ENCODE measurements at regions not wholly inside any gene's neighbourhood (a gene's known extent, or its start where the extent isn't known, plus 50 kb on each side); places are given as distances from the start of the nearest gene placed in this dataset.

- no peak overlapping the region for H2AK5ac ChIP-seq (ENCODE audit: low read length, severe bottlenecking)
- H3K23ac ChIP-seq (ENCODE audit: low read length in 2 of 2) = no peak overlapping the region
- DNase-seq = no peak
- H3K4ac ChIP-seq (ENCODE audit: low read depth in 1 of 2, low read length in 2 of 2) = no peak overlapping the region
- no peaks in the 10 kb centered on the region for H3K27me3 ChIP-seq (ENCODE audit: control insufficient read depth in 1 of 2, insufficient read depth in 1 of 2, low read length in 2 of 2)
- no peak overlapping the region for H3K4me2 ChIP-seq (ENCODE audit: low read length, poor library complexity, severe bottlenecking)
- no peak overlapping the region for H3K27ac ChIP-seq (ENCODE audit: low read length, poor library complexity, severe bottlenecking)
- H3K4me3 ChIP-seq (ENCODE audit: insufficient read depth in 1 of 2, low read depth in 1 of 2, low read length in 2 of 2) = no peak overlapping the region
- no peaks in the 10 kb centered on the region for H3K4me1 ChIP-seq (ENCODE audit: control insufficient read depth, insufficient read depth, low read depth, low read length)
- no peaks in the 10 kb centered on the region for H3K79me1 ChIP-seq (replicated peaks; ENCODE audit: low read length, poor library complexity, severe bottlenecking)
- H2BK120ac ChIP-seq (ENCODE audit: low read depth, low read length) = no peak overlapping the region
- no peak overlapping the region for H2BK15ac ChIP-seq (ENCODE audit: low read depth, poor library complexity, severe bottlenecking)
- no peak overlapping the region for H4K91ac ChIP-seq (ENCODE audit: low read length)
- WGBS = no CpG with 5 or more reads among the region's 1 CpG
- H2AFZ ChIP-seq (ENCODE audit: low read depth, low read length) = no peak overlapping the region
- no peak overlapping the region for H3K14ac ChIP-seq (ENCODE audit: low read length in 2 of 2)
- no peak overlapping the region for H2BK5ac ChIP-seq (ENCODE audit: low read depth, low read length, poor library complexity, severe bottlenecking)
- H2BK12ac ChIP-seq (ENCODE audit: low read length in 2 of 2) = no peak overlapping the region
- H4K8ac ChIP-seq (ENCODE audit: low read length) = no peak overlapping the region
- H3K36me3 ChIP-seq (ENCODE audit: control insufficient read depth in 1 of 2, insufficient read depth in 2 of 2, low read depth in 1 of 2, low read length in 2 of 2) = no peaks in the 10 kb centered on the region
- H3K9me3 ChIP-seq (ENCODE audit: control insufficient read depth, low read length) = no peaks in the 10 kb centered on the region
- H3K9ac ChIP-seq (ENCODE audit: low read length) = no peak overlapping the region
- no peak overlapping the region for H3K18ac ChIP-seq (ENCODE audit: low read depth in 1 of 2, low read length in 2 of 2)
Observed at GRCh38 chr4:117545039-117545438, 459.7 kb upstream of the TRAM1L1 start.

- 14% methylated on average over 5 of the region's 5 CpGs for WGBS
- no peak overlapping the region for H3K4ac ChIP-seq (ENCODE audit: low read depth in 1 of 2, low read length in 2 of 2)
- no peak overlapping the region for H3K9ac ChIP-seq (ENCODE audit: low read length)
- H3K23ac ChIP-seq (ENCODE audit: low read length in 2 of 2) = no peak overlapping the region
- H3K36me3 ChIP-seq (ENCODE audit: control insufficient read depth in 1 of 2, insufficient read depth in 2 of 2, low read depth in 1 of 2, low read length in 2 of 2) = no peaks in the 10 kb centered on the region
- no peaks in the 10 kb centered on the region for H3K9me3 ChIP-seq (ENCODE audit: control insufficient read depth, low read length)
- no peak overlapping the region for H3K18ac ChIP-seq (ENCODE audit: low read depth in 1 of 2, low read length in 2 of 2)
- H4K8ac ChIP-seq (ENCODE audit: low read length) = no peak overlapping the region
- peak; percentile 33 for DNase-seq
- no peak overlapping the region for H2BK12ac ChIP-seq (ENCODE audit: low read length in 2 of 2)
- no peak overlapping the region for H4K91ac ChIP-seq (ENCODE audit: low read length)
- H2AFZ ChIP-seq (ENCODE audit: low read depth, low read length) = no peak overlapping the region
- H2BK5ac ChIP-seq (ENCODE audit: low read depth, low read length, poor library complexity, severe bottlenecking) = no peak overlapping the region
- no peak overlapping the region for H3K4me2 ChIP-seq (ENCODE audit: low read length, poor library complexity, severe bottlenecking)
- no peak overlapping the region for H3K14ac ChIP-seq (ENCODE audit: low read length in 2 of 2)
- H3K4me1 ChIP-seq (ENCODE audit: control insufficient read depth, insufficient read depth, low read depth, low read length) = no peaks in the 10 kb centered on the region
- no peaks in the 10 kb centered on the region for H3K79me1 ChIP-seq (replicated peaks; ENCODE audit: low read length, poor library complexity, severe bottlenecking)
- H3K4me3 ChIP-seq (ENCODE audit: insufficient read depth in 1 of 2, low read depth in 1 of 2, low read length in 2 of 2) = no peak overlapping the region
- no peak overlapping the region for H2BK120ac ChIP-seq (ENCODE audit: low read depth, low read length)
- H3K27ac ChIP-seq (ENCODE audit: low read length, poor library complexity, severe bottlenecking) = no peak overlapping the region
- no peaks in the 10 kb centered on the region for H3K27me3 ChIP-seq (ENCODE audit: control insufficient read depth in 1 of 2, insufficient read depth in 1 of 2, low read length in 2 of 2)
- H2BK15ac ChIP-seq (ENCODE audit: low read depth, poor library complexity, severe bottlenecking) = no peak overlapping the region
- no peak overlapping the region for H2AK5ac ChIP-seq (ENCODE audit: low read length, severe bottlenecking)
Observed at GRCh38 chr4:117549524-117549923, 464.1 kb upstream of the TRAM1L1 start.

GRCh38 chr4:117550085-117550484 is 464.7 kb upstream of the TRAM1L1 start:
- no peak overlapping the region for H2BK15ac ChIP-seq (ENCODE audit: low read depth, poor library complexity, severe bottlenecking)
- no peak overlapping the region for H3K18ac ChIP-seq (ENCODE audit: low read depth in 1 of 2, low read length in 2 of 2)
- no peak for DNase-seq
- H2BK120ac ChIP-seq (ENCODE audit: low read depth, low read length) = no peak overlapping the region
- H3K23ac ChIP-seq (ENCODE audit: low read length in 2 of 2) = no peak overlapping the region
- no peaks in the 10 kb centered on the region for H3K36me3 ChIP-seq (ENCODE audit: control insufficient read depth in 1 of 2, insufficient read depth in 2 of 2, low read depth in 1 of 2, low read length in 2 of 2)
- H3K27ac ChIP-seq (ENCODE audit: low read length, poor library complexity, severe bottlenecking) = no peak overlapping the region
- H3K4me2 ChIP-seq (ENCODE audit: low read length, poor library complexity, severe bottlenecking) = no peak overlapping the region
- H4K91ac ChIP-seq (ENCODE audit: low read length) = no peak overlapping the region
- no peak overlapping the region for H2AK5ac ChIP-seq (ENCODE audit: low read length, severe bottlenecking)
- H2AFZ ChIP-seq (ENCODE audit: low read depth, low read length) = no peak overlapping the region
- H3K4ac ChIP-seq (ENCODE audit: low read depth in 1 of 2, low read length in 2 of 2) = no peak overlapping the region
- no peak overlapping the region for H3K4me3 ChIP-seq (ENCODE audit: insufficient read depth in 1 of 2, low read depth in 1 of 2, low read length in 2 of 2)
- H3K27me3 ChIP-seq (ENCODE audit: control insufficient read depth in 1 of 2, insufficient read depth in 1 of 2, low read length in 2 of 2) = no peaks in the 10 kb centered on the region
- no peak overlapping the region for H4K8ac ChIP-seq (ENCODE audit: low read length)
- H3K79me1 ChIP-seq (replicated peaks; ENCODE audit: low read length, poor library complexity, severe bottlenecking) = no peaks in the 10 kb centered on the region
- H3K14ac ChIP-seq (ENCODE audit: low read length in 2 of 2) = no peak overlapping the region
- H3K4me1 ChIP-seq (ENCODE audit: control insufficient read depth, insufficient read depth, low read depth, low read length) = no peaks in the 10 kb centered on the region
- H2BK5ac ChIP-seq (ENCODE audit: low read depth, low read length, poor library complexity, severe bottlenecking) = no peak overlapping the region
- no peak overlapping the region for H2BK12ac ChIP-seq (ENCODE audit: low read length in 2 of 2)
- H3K9ac ChIP-seq (ENCODE audit: low read length) = no peak overlapping the region
- 86% methylated on average over 2 of the region's 2 CpGs for WGBS
- no peaks in the 10 kb centered on the region for H3K9me3 ChIP-seq (ENCODE audit: control insufficient read depth, low read length)

GRCh38 chr4:117560329-117560728 is 474.0 kb upstream of the NDST3 start:
- H3K9ac ChIP-seq (ENCODE audit: low read length) = no peak overlapping the region
- H2AFZ ChIP-seq (ENCODE audit: low read depth, low read length) = no peak overlapping the region
- H3K4ac ChIP-seq (ENCODE audit: low read depth in 1 of 2, low read length in 2 of 2) = no peak overlapping the region
- no peaks in the 10 kb centered on the region for H3K4me1 ChIP-seq (ENCODE audit: control insufficient read depth, insufficient read depth, low read depth, low read length)
- H3K23ac ChIP-seq (ENCODE audit: low read length in 2 of 2) = no peak overlapping the region
- no peak overlapping the region for H3K18ac ChIP-seq (ENCODE audit: low read depth in 1 of 2, low read length in 2 of 2)
- no peak overlapping the region for H3K4me2 ChIP-seq (ENCODE audit: low read length, poor library complexity, severe bottlenecking)
- no peak overlapping the region for H3K14ac ChIP-seq (ENCODE audit: low read length in 2 of 2)
- no peaks in the 10 kb centered on the region for H3K9me3 ChIP-seq (ENCODE audit: control insufficient read depth, low read length)
- H3K36me3 ChIP-seq (ENCODE audit: control insufficient read depth in 1 of 2, insufficient read depth in 2 of 2, low read depth in 1 of 2, low read length in 2 of 2) = no peaks in the 10 kb centered on the region
- H2BK12ac ChIP-seq (ENCODE audit: low read length in 2 of 2) = no peak overlapping the region
- H4K91ac ChIP-seq (ENCODE audit: low read length) = no peak overlapping the region
- H2BK15ac ChIP-seq (ENCODE audit: low read depth, poor library complexity, severe bottlenecking) = no peak overlapping the region
- no peaks in the 10 kb centered on the region for H3K79me1 ChIP-seq (replicated peaks; ENCODE audit: low read length, poor library complexity, severe bottlenecking)
- H3K27ac ChIP-seq (ENCODE audit: low read length, poor library complexity, severe bottlenecking) = no peak overlapping the region
- no peak overlapping the region for H2BK5ac ChIP-seq (ENCODE audit: low read depth, low read length, poor library complexity, severe bottlenecking)
- no peak overlapping the region for H2AK5ac ChIP-seq (ENCODE audit: low read length, severe bottlenecking)
- H4K8ac ChIP-seq (ENCODE audit: low read length) = no peak overlapping the region
- DNase-seq = peak; percentile 42
- no CpG with 5 or more reads among the region's 1 CpG for WGBS
- no peak overlapping the region for H2BK120ac ChIP-seq (ENCODE audit: low read depth, low read length)
- no peak overlapping the region for H3K4me3 ChIP-seq (ENCODE audit: insufficient read depth in 1 of 2, low read depth in 1 of 2, low read length in 2 of 2)
- H3K27me3 ChIP-seq (ENCODE audit: control insufficient read depth in 1 of 2, insufficient read depth in 1 of 2, low read length in 2 of 2) = no peaks in the 10 kb centered on the region
